Epidermal melanocyte (primary cell): ENCODE measurements at regions not wholly inside any gene's neighbourhood (a gene's known extent, or its start where the extent isn't known, plus 50 kb on each side); places are given as distances from the start of the nearest gene placed in this dataset.

Source experiments
- DNase-seq: peaks from one replicate; pipeline ENCODE4 v3.0.0; 2011; ENCODE audit warnings: low spot score; ENCODE audit not compliant: insufficient read length

DNA sequence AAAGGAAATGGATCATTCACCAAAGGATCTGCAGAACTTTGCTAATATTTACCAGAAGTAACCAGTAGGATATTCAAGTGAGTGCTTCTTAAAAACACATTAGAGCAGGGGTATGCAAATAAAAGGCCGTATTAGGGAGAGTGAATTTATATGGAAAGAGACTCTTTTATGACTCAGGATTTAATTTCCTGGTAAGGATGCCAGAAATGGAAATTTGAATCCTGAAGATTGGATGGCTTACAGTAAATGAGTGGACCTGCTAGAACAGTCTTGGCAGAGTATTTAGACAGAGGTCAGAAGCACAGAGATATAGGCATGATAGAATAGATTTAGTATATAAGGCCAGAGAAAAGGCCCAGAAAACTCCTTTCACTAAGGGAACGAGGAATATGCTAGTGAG lies 201.6 kb downstream of the SLITRK5 start:
- DNase-seq: no peak

- DNase-seq: no peak
Measured at GRCh38 chr13:87877477-87877876, 206.3 kb downstream of the SLITRK5 start.

DNA sequence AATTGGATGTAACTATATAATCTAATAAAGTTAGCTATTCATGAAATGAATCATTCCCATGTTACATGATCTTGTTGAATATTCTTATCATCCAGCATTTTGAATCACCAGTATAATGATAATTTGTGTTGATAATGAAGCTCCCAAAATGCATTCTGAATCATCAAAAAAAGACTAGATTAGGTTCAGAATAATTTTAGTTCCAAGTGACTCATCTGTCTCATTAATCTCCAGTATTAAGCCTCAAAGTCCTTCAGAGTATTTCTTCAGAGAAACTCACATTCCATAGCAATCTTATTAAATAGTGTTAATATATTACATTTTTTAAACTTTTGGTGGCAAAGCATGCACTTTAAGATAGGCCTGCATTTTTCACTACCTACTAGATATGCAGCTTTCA lies 207.5 kb downstream of the SLITRK5 start:
- DNase-seq: no peak

DNA sequence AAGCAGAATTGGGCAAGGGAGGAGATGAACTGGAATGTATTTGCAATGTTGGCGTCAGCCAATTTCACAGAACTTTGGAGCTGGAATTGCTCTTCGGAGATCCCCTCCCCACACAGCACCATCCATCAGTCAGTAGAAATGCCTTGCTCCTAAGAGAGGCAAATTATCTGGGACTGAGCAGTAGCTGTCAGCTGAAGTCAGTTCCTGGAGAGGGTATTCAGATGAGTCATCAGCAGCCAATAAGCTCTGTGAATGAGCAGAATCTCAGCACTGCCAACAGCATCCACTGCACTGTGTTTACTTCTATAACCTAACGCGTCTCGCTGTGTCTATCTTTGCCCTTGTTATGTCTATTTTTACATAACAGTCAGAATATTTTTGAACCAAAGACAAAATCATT lies 213.7 kb downstream of the SLITRK5 start:
- DNase-seq: no peak

- no peak for DNase-seq
Measured at GRCh38 chr13:87887459-87888123, 216.4 kb downstream of the SLITRK5 start.

DNA sequence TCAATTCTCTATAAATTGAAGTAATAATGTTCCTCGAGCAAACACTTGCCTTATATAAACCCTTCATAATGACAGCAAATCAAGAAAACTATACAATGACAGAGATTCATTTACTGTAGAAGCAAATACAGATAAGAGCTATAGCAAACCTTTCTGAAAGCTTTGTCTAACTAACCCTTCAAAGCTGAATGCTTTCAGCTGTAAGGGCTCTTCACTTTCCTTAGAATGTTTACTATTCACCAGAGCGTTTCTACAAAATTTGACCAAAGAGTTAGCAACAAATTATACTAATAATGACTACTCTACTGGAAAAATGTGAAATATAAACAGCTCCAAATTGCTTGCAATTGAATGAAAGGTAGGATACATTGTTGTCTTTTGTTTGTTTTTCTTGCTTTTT lies 218.1 kb downstream of the SLITRK5 start:
- DNase-seq: no peak

DNA sequence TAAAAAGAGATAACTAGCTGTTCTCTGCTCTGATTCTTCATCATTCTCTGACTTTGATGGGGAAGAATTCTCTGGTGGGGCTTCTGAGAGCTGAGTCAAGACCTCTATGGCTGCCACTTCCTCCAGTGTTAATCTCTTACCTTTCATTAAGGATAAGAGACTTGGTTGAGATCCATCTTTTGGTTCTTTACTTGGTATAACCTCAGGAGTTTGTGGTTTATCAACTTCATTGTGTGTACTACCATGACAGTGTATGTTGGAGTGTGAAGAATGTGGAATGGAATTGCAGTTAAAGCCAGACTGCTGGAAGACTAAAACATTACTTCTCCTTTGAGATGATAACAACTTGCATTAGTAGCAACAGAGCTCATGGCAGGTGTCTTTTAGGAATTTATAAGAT lies 222.0 kb downstream of the SLITRK5 start:
- no peak for DNase-seq

GRCh38 chr13:87894059-87894458 lies 222.9 kb downstream of the SLITRK5 start:
- DNase-seq: no peak

DNA sequence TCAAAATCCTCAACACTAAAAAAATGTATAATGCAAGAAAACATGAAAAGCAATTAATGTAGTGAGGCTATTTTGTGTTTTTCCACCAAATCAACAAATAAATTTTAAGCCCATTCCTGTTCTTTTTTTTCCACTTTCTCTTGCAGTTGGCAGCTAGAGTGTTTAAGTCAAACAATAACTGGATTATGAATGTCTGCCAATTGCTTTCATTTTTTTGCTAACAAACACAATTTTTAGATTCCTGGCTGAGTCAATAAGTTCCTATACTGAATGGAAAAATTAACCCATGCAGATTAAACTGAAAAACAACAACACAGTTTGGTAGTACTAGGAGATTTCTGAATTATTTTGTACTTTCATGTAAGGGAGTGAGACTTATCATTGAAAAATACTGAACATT lies 232.4 kb downstream of the SLITRK5 start:
- no peak for DNase-seq

DNA sequence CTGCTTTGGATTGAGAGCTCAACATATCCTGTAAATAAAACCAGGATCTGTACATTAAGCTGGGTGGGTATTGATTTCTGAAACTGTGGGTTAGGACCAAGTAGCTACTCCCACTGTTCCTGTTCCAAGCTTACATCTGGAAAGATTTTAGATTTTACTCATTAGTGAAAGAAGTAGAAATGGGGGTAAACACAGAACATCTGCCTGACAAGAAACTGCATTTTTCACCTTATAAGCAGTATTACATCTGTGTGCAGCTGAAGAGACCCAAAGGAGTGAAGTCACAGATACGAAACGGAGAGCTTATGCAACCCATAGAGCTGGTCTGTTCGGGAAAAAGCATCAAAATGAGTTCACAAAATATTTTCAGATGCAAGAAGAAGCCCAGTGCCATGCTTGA lies 235.2 kb downstream of the SLITRK5 start:
- no peak for DNase-seq

- DNase-seq: no peak
Measured at GRCh38 chr13:87907202-87907601, 236.0 kb downstream of the SLITRK5 start.

- no peak for DNase-seq
Measured at GRCh38 chr13:87919956-87920355, 248.8 kb downstream of the SLITRK5 start.

- DNase-seq: no peak
Measured at GRCh38 chr13:87923753-87924152, 252.6 kb downstream of the SLITRK5 start.

- no peak for DNase-seq
Measured at GRCh38 chr13:87925006-87925405, 253.8 kb downstream of the SLITRK5 start.

GRCh38 chr13:87940776-87941175 lies 269.6 kb downstream of the SLITRK5 start:
- DNase-seq: no peak

DNA sequence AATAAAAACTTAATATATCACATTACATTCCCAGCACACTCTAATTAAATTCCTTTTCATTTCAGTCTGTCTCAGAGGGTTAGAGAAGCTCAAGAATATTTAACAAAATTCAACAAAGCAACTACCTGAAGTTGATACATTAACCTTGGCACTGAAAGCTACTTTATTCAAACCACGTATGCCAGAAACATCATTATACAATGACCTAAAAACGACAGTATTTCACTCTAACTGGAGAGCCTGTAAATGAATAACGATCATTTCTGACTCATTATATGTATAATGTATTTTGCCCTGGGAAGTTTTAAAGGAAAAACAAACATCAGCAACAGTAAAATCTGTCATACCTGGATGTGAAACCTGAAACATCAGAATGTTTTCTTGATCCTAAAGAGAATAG lies 270.1 kb downstream of the SLITRK5 start:
- DNase-seq: no peak

DNA sequence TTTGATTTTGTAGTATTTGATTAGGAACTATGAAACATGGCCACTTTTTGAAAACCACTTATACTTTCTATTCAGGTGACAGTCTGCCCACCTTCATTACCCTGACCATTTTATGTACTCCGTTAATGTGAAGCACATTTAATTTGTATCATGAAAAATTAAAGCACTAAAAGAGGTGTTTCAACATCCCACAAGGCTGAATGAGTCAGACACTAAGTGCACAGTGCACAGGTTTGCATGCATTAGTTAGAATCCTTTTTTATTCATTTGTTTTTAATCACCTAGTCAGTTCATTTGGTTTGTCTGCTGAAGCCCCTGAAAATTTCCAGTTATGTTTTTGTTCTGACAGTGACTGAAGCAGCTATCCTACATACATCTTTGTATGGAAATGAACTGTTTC lies 271.0 kb downstream of the SLITRK5 start:
- no peak for DNase-seq

- DNase-seq: no peak
Measured at GRCh38 chr13:87944038-87944437, 272.9 kb downstream of the SLITRK5 start.

GRCh38 chr13:87952377-87952776 lies 281.2 kb downstream of the SLITRK5 start:
- no peak for DNase-seq

- no peak for DNase-seq
Measured at GRCh38 chr13:87953381-87953780, 282.2 kb downstream of the SLITRK5 start.

DNA sequence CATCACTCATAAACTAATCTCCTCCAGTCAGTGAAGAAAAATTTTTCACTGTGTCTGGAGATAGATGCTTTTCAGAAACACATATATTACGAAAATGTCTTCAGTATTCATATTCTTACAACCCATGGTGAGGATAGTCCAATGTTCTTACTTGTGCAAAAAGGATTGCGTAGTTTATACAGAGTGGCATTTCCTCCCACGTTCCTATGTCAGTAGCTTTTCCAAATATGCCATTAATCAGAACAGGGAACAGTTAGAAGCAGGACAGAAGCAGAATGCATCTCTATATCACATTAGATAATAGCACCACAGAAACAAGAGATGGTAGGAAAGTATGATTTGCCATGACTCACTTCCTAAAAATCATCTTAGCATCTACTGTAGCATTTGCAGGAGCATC lies 282.9 kb downstream of the SLITRK5 start:
- no peak for DNase-seq

DNA sequence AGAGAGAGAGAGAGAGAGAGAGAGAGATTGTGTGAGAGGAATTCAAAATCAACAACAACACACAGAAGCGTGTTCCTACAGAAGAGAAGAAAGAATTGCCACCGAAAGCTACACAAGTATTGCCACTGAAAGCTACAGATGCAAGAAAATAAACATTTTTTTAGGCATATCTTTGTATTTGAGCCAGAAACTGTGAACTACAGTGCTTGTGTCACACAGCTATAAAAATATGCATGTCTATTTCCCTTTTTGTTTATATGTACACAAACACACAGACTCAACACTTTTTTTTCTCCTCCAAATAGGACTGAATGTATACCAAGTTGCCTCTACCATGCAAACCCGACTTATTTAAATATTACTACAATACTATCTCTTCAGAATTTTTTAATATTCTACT lies 290.4 kb downstream of the SLITRK5 start:
- DNase-seq: no peak

- no peak for DNase-seq
Measured at GRCh38 chr13:87972568-87972967, 301.4 kb downstream of the SLITRK5 start.

- no peak for DNase-seq
Measured at GRCh38 chr13:87975035-87975434, 303.9 kb downstream of the SLITRK5 start.
